ENCODE measurements at regions not wholly inside any gene's neighbourhood (a gene's known extent, or its start where the extent isn't known, plus 50 kb on each side); places are given as distances from the start of the nearest gene placed in this dataset.

GRCh38 chr20:10724449-10725173 is 50.8 kb upstream of the JAG1 start:
- Histone ChIP-seq H3K4me3 (no peak overlapping the region), H3K4me1 (peaks cover 0 to 10% (median 0%) of the 10 kb centered on the region in 4 donors), H3K27me3 (no peaks in the 10 kb centered on the region), H3K36me3 (no peaks in the 10 kb centered on the region), H3K9me3 (no peaks in the 10 kb centered on the region), H3K27ac (replicated peaks in 1 of 4) (no peak overlapping the region)
- intact Hi-C loops (cut with DNase I), result no loop called here
- WGBS, result 87% methylated on average over 6 of the region's 6 CpGs
- no peak for DNase-seq (ENCODE audit: extremely low spot score)
- TF ChIP-seq POLR2A (IDR thresholded peaks at IDR 0.05; ENCODE audit: low read depth) (no peak), POLR2AphosphoS5 (IDR thresholded peaks at IDR 0.05) (no peak), EP300 (IDR thresholded peaks at IDR 0.05) (no peak), CTCF (IDR thresholded peaks at IDR 0.05) (no peak)

DNA sequence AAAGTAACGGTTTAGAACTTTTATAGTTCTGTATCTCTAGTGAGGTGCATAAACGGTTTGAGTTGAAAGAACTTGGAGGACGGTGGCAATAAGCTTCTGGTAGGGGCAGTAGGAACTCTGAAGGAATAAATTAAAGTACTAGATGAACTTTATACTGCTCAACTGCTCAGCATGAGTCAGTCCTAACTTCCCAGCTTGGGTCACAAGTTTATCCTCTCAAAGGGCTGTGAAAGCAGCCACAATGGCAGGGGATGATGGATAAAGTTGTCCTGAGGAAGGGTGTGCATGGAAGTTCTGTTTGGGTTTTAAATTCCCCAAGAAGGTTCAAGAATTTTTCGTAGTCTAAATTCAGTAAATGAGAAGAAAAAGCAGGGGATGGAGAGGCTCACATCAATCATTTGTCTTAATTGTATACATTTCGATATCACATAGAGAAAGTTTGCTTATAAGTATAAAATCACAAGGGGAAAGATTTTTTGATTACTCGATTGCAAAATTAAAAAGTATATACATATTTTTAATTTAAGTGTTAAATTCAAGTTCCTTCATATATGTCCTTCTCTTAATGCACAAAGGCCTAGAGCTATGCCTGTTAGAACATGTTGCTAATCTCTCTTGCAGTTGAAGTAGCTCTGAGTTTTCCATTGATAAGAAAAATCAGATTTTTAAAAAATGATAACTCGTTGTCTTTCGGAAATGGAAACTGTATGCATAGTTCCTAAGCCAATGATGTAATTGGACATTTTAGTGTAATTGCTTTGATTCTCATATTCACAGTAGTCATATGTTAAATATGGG is 55.3 kb upstream of the JAG1 start:
- Histone ChIP-seq H3K4me1 (no peaks in the 10 kb centered on the region), H3K27ac (replicated peaks in 1 of 4) (no peak overlapping the region), H3K36me3 (no peaks in the 10 kb centered on the region), H3K27me3 (no peaks in the 10 kb centered on the region), H3K9me3 (peaks cover 0 to 5% (median 0%) of the 10 kb centered on the region in 4 donors), H3K4me3 (no peak overlapping the region)
- no peak for TF ChIP-seq CTCF (IDR thresholded peaks at IDR 0.05)
- no peak for DNase-seq (ENCODE audit: extremely low spot score)
- intact Hi-C loops (cut with DNase I), result no loop called here
- WGBS, result 76% methylated on average over 8 of the region's 8 CpGs

DNA sequence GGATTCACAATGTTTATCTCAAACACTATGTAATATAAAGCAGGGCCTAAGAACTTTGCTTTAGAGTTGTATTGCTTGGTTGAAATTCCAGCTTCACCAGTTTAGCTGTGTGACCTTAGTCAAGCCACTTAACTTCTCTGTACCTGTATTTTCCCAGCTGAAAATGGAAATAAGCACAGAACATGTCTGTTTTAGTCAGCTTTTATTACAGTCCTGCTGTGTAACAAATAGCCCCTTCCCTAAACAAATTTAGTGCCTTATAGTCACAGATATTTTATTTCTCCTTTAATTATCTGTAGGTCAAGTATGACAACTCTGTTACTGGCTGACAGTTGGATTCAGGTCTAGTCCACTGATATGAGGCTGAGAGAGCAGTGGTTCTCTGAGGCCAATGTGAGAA is 56.0 kb upstream of the JAG1 start:
- Histone ChIP-seq H3K27ac (replicated peaks in 1 of 4) (no peak overlapping the region), H3K27me3 (no peaks in the 10 kb centered on the region), H3K4me1 (no peaks in the 10 kb centered on the region), H3K4me3 (no peak overlapping the region), H3K36me3 (no peaks in the 10 kb centered on the region), H3K9me3 (peaks cover 0 to 5% (median 0%) of the 10 kb centered on the region in 4 donors)
- TF ChIP-seq CTCF (IDR thresholded peaks at IDR 0.05), result no peak
- TF ChIP-seq EP300 (IDR thresholded peaks at IDR 0.05), result no peak
- no peak for TF ChIP-seq POLR2AphosphoS5 (IDR thresholded peaks at IDR 0.05)
- TF ChIP-seq POLR2A (IDR thresholded peaks at IDR 0.05; ENCODE audit: low read depth), result no peak
- DNase-seq (ENCODE audit: extremely low spot score), result no peak
- intact Hi-C loops (cut with DNase I), result no loop called here

DNA sequence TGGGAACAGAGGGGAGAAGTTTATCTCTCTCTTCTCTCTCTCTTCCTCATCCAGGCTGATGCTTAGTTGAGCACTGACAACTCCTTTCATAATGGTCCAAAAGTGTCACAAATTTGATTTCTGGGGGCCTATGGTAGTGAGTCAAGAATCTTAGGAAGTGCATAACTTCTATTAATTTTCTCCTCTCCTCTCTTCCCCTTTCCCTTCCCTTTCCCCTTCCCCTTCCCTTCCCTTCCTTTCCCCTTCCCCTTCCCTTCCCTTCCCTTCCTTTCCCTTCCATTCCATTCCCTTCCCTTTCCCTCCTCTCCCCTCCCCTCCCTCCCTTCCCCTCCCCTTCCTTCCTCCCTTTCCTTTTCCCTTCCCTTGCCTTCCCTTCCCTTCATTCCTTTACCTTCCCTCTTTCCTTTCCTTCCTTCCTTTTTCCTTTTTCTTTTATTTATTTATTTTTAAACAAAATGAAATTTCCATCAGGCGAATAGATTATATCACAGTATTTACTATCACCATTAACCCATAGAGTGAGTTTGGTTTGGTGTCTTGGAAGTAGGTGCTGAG is 56.9 kb upstream of the JAG1 start:
- Histone ChIP-seq H3K27me3 (no peaks in the 10 kb centered on the region), H3K9me3 (peaks cover 0 to 5% (median 0%) of the 10 kb centered on the region in 4 donors), H3K36me3 (no peaks in the 10 kb centered on the region), H3K4me1 (peaks cover 0 to 3% (median 0%) of the 10 kb centered on the region in 4 donors), H3K4me3 (no peak overlapping the region), H3K27ac (replicated peaks in 1 of 4) (no peak overlapping the region)
- no peak for DNase-seq (ENCODE audit: extremely low spot score)
- intact Hi-C loops (cut with DNase I), result no loop called here
- no peak for TF ChIP-seq POLR2AphosphoS5 (IDR thresholded peaks at IDR 0.05)
- no peak for TF ChIP-seq POLR2A (IDR thresholded peaks at IDR 0.05; ENCODE audit: low read depth)
- no peak for TF ChIP-seq EP300 (IDR thresholded peaks at IDR 0.05)
- TF ChIP-seq CTCF (IDR thresholded peaks at IDR 0.05), result no peak
- 97% methylated on average over 1 of the region's 1 CpG for WGBS
